ENCODE measurements at regions not wholly inside any gene's neighbourhood (a gene's known extent, or its start where the extent isn't known, plus 50 kb on each side); places are given as distances from the start of the nearest gene placed in this dataset.
"Not testable (repeated sequence)": the region's sequence is repeated elsewhere in the genome, so short reads cannot be mapped to it uniquely, and the experiment has no call there.

DNA sequence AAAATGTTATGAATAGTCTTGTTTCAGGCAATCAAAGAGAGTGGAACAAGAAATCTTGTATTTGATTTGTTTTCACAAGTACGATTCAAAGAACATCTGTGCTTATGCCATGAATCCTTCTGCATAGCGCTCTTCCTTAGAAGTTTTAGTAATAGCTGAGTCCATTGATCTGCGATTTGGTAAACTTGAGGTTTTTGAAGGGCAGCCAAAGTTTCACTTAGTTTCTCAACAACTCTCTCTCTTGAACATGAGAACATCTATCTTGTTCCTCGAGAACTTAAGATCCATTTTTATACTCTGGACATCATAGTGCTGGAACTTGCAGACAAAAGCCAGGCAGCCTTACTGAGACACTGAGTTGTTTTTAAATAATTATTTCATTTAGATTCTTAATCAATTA lies 96.2 kb upstream of the USP15 start:
- DNase-seq, result no peak

DNA sequence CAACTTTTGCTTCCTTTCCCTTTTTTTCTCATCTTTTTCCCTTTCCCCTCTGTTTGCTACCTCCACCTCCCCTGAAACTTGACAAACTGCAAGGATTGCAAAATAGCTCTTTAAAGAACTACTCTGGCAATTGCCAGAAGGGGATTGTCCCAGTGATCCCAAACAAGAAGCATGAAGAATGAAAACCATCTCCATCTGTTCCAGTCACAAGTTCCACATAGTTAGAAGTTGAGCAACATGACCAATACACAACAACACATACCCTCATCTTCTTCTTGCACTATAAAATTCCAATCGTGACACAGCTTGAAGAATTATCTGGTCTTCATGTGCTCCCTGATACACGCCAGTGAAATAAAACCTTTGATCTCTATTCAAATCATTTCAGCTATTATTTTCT lies 93.7 kb upstream of the USP15 start:
- no peak for DNase-seq

DNA sequence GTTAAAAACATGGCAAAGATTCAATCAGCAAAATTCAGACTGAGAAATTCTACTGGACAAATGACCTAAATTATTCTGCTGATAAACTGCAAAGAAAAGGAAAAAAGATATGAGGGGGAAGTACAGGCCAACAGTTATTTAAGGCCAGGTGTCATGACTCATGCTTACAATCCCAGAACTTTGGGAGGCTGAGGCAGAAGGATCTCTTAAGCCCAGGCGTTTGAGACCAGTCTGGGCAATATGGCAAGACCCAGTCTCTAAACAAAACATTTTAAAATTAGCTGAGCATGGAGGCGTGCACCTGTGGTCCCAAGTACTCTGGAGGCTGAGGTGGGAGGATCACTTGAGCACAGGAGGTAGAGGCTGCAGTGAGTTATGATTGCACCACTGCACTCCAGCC lies 91.8 kb upstream of the USP15 start:
- DNase-seq, result no peak

DNA sequence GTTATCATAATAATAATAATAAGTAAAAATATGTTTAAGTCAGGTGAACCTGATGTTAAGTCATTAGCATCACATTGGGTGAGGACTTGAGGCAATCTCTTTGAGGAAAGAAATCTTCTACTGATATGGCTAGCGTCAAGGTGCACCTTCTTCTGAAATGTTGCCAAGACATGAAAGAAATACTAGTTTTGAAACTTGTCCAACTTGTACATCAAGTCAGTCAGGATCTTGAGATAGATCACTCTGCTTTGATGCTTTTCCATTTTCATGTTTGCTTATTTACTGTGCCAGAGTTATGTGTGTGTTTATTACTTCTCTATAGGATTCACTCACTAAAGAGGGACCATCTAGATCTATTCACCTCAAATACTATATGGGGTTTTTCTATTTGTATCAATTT lies 90.0 kb upstream of the USP15 start:
- no peak for DNase-seq

DNA sequence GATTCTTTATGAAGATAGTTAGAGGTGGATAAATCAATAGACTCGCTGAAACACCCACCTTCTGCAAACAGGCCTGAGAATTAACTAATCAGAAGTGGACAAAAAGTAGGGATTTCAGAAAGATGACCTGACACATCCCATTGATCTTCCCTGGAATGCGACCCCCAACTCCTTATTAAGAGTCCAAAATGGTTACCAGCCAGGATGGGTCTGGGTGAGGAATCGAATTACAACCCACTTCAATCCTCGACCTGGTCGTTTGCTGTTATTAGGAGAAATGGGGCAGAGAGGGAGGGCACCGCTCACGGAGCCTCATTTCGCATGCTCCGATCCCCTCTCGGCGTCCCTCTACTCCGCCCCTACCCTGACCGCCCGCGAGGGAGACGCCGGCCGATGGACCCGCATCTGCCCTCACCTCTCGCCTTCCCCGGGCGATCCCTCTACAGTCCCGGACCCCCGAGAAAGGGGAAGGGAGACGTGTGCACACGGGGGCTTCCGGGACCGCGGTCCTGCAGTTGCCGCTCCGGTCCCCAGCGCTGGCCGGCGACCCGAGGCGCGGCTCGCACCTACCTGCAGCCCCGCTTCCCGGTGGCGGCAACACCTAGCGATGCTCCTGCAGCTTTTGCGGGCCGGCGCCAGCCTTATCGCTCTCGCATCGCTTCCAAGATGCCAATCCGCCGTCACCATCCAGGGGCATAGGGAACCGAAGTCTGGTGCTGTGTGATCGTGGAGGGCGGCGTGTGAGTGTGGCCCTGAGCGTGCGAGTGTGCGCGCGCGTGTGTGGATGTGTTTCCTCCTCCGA lies 69.3 kb upstream of the USP15 start:
- DNase-seq, result no peak

DNA sequence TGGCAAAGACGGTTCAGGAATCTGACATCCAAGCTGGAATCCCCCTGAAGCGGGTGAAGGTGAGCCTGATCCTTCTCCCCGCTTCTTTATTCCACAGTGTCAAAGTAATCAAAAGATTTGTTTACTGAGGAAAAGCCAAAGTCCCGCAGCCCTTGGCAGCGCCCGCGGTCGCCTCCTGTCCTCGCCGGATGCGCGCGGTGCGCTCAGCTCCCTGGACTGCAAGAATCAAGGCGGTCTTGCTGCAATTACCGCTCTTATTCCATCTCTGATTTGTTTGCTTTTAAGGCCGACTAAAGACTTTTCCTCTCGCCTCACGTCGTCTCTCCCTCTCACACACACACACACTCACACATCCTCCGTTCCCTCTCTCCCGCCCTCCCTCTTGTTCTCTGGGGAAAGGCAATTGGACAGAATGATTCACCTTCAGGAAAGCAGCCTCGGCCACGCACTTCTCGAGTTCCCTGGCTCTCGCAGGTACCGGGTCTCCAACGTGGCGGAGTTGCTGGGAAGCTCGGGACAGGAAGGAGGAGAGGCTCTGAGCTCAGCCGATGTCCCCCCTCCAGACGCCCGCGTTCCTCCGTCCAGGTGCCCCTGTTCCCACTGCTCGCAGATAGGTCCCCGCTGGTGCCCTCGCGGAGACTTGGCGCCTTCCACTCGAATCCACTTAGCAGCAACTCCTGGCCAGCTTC lies 68.6 kb upstream of the USP15 start:
- DNase-seq, result no peak

DNA sequence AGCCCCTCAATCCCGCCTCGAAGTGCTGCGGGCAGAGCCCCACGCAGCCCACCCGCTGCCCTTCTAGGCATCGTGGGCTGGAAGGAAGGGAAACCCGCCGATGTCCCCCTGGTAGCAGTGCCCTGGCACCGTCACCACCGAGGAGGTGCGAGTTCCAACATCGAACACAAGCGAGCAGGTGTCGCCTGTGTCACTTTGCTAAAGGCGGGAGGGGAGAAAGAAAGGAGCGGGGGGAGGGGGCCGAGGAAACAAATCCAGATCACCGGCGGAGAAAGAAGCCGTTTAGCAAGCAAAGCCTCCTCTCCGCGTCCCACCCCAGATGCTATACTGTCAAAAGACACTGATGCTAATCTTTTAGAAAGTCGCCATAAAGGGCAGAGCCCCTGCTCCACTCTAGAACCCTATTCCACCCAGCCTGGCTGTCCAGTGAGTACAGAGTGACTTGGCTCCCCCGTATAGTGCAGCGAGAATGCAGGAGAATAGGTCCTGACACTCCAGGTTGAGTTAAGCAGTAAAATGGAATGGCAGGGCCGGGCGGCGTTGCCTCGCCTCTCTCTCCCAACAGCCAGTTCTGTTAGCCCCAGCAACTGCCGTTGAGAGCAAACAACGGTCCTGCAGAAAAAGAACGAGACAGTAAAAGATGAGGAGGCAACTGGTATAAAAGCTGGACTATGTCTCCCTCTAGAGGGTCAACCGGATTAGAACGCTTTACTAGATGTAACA lies 67.9 kb upstream of the USP15 start:
- DNase-seq, result peak; percentile 22

DNA sequence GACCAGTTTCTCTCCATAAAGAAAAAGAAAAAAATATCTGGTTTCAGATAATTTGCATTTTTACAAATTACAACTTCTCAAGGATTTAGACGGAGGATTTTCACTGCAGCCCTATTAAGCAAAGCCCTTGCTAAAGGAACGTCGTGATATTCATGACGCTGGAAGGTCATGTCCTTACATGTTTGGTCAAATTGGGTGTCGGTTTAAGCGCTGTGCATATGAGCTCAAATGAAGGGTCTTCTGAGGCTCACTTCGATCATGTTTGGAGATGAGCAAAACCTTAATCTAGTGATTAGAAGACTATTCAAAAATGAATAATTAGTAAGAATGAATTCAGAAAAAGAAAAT lies 67.3 kb upstream of the USP15 start:
- DNase-seq, result no peak

DNA sequence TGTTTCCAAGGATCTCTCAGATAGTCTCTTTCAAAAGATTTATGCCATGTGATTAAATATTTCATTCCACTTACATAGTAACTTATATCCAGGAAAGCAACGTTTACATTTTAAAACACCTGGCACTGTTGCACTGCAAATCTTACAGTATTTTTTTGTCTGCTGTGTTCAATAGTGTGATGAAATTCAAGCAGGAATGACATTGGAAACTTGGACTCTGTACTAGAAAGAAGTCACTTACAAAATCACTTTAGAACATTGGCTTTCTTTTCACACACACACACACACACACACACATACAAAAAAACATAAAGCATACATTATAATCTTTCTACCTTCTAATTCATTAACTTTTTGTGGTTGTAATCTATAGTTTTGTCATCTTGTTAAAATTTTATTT lies 66.2 kb upstream of the USP15 start:
- DNase-seq, result no peak

DNA sequence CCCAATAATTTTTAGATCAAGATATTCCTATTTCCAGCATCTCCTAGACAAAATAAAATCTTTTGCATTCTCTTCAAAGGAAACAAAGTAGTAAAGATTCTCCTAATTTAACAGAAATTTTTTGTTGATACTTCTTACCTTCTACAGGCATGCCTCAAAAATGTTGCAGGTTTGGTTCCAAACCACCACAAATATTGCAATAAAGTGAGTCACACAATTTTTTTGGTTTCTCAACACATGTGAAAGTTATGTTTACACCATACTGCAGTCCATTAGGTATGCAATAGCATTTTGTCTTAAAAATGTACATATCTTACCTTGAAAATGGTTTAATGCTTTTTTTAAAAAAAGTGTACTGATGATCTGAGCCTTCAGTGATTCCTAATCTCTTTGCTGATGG lies 65.6 kb upstream of the USP15 start:
- no peak for DNase-seq

DNA sequence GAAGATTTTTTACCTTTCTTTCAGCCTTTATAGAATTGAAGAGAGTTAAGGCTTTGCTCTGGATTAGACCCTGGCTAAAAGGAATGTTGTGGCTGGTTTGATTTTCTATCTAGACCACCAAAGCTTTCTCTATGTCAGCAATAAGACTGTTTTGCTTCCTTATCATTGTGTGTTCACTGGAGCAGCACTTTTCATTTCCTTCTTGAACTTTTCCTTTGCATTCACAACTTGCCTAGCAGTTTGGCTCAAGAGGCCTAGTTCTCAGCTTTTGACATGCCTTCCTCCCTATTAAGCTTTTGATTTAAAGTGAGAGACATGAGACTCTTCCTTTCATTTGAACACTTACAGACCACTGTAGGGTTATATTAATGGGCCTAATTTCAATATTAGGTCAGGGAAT lies 64.1 kb upstream of the USP15 start:
- DNase-seq, result no peak

DNA sequence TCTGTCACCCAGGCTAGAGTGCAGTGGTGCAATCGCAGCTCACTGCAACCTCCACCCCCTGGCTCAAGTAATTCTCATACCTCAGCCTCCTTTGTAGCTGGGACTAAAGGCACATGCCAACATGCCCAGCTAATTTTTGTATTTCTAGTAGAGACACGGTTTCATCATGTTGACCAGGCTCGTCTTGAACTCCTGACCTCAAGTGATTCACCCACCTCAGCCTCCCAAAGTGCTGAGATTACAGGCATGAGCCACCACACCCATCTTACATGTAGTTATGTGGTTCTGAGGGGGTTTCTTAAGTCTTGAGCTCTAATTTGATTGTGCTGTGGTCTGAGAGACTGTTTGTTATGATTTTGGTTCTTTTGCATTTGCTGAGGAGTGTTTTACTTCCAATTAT lies 57.3 kb upstream of the USP15 start:
- DNase-seq, result not testable (repeated sequence)

DNA sequence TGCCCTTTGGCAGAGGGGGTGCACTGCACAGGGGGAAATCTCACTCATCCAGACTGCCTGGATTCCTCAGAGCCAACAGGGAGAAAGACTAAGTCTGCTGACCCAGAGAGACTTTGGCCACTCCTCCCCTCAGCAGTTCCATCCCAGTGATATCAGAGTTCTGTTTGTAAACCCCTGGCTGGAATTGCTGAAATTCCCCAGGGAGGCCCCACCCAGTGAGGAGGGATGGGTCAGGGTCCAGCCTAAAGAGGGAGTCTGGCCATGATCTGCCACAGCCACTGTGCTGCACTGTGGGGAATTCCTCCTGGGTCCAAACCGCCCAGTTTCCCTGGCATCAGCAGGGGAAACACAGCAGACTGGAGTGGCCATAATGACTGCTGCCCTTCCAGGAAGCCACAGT lies 54.9 kb upstream of the USP15 start:
- DNase-seq, result no peak

DNA sequence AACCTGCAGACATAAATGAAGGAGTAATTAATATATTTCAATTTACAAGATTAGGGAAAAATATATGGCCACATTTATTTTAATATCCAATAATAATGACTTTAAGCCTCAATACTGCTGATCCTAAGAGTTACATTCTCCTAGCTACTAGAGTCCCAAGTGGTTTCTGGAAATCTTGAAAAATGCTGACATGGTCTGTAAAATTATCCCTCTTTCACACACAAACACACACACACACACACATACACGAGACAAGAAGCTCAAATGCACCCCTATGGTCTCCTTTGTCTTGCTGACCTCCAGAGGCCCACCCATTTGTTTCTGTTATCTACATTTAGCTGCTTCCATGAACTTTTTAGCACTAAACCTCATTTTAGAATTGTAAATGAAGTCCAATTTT lies 53.0 kb upstream of the USP15 start:
- no peak for DNase-seq
